ENCODE measurements at regions not wholly inside any gene's neighbourhood (a gene's known extent, or its start where the extent isn't known, plus 50 kb on each side); places are given as distances from the start of the nearest gene placed in this dataset.
A peak's percentile ranks its signal among the peaks of the same experiment; 100 is the strongest.
"Not testable (repeated sequence)": the region's sequence is repeated elsewhere in the genome, so short reads cannot be mapped to it uniquely, and the experiment has no call there.

GRCh38 chr5:77908787-77909186, 132.6 kb upstream of the TBCA start:
- no peak for DNase-seq

GRCh38 chr5:77907786-77908185, 131.6 kb upstream of the TBCA start:
- no peak for DNase-seq

GRCh38 chr5:77906806-77907205, 130.7 kb upstream of the TBCA start:
- no peak for DNase-seq

GRCh38 chr5:77904362-77904761, 128.2 kb upstream of the TBCA start:
- no peak for DNase-seq

GRCh38 chr5:77900691-77901090, 124.6 kb upstream of the TBCA start:
- no peak for DNase-seq

- no peak for DNase-seq
Observed at GRCh38 chr5:77898385-77898784, 122.2 kb upstream of the TBCA start.

- DNase-seq = no peak
Observed at GRCh38 chr5:77896338-77896737, 120.2 kb upstream of the TBCA start.

- DNase-seq = not testable (repeated sequence)
Observed at GRCh38 chr5:77894103-77894502, 118.0 kb upstream of the TBCA start.

- DNase-seq = peak; percentile 51
Observed at GRCh38 chr5:77893225-77893860, 117.2 kb upstream of the TBCA start.

- DNase-seq = no peak
Observed at GRCh38 chr5:77892061-77893010, 116.2 kb upstream of the TBCA start.

- DNase-seq = no peak
Observed at GRCh38 chr5:77885519-77885918, 109.4 kb upstream of the TBCA start.

- no peak for DNase-seq
Observed at GRCh38 chr5:77882670-77883257, 106.6 kb upstream of the TBCA start.

GRCh38 chr5:77881528-77881927, 105.4 kb upstream of the TBCA start:
- no peak for DNase-seq

- no peak for DNase-seq
Observed at GRCh38 chr5:77877516-77878355, 101.6 kb upstream of the TBCA start.

GRCh38 chr5:77876862-77877502, 100.8 kb upstream of the TBCA start:
- no peak for DNase-seq

GRCh38 chr5:77876316-77876715, 100.2 kb upstream of the TBCA start:
- no peak for DNase-seq

- DNase-seq = no peak
Observed at GRCh38 chr5:77874691-77875090, 98.6 kb upstream of the TBCA start.

- no peak for DNase-seq
Observed at GRCh38 chr5:77873239-77873638, 97.1 kb upstream of the TBCA start.

GRCh38 chr5:77871946-77872345, 95.8 kb upstream of the TBCA start:
- DNase-seq = no peak

- no peak for DNase-seq
Observed at GRCh38 chr5:77871016-77871415, 94.9 kb upstream of the TBCA start.

GRCh38 chr5:77869116-77869798, 93.1 kb upstream of the TBCA start:
- no peak for DNase-seq

- DNase-seq = no peak
Observed at GRCh38 chr5:77867914-77868313, 91.8 kb upstream of the TBCA start.
